ENCODE measurements at regions not wholly inside any gene's neighbourhood (a gene's known extent, or its start where the extent isn't known, plus 50 kb on each side); places are given as distances from the start of the nearest gene placed in this dataset.
"Not testable (repeated sequence)": the region's sequence is repeated elsewhere in the genome, so short reads cannot be mapped to it uniquely, and the experiment has no call there.

DNA sequence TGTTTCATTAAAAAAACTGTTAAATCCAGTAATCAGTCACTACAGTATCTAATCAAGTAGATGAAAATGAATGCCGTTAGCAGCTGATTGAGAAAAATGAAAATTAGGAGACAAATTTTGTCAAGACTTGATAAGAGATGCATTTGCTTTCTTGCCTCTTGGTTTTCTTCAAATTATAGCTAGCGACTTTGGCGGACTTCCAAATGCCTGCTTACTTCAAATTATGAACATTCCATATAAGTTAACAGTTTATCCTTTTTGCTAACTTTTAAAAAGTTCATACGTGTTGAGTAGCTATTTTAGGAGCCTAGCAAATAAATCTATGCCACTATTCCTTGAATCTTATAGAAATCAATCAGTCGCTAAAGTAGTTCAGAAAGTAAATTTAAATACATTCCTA lies 58.8 kb downstream of the PPP4R3C start:
- intact Hi-C loops (cut with DNase I): no loop called here
- ATAC-seq (ENCODE audit: poor library complexity): no peak
- no peak for DNase-seq

DNA sequence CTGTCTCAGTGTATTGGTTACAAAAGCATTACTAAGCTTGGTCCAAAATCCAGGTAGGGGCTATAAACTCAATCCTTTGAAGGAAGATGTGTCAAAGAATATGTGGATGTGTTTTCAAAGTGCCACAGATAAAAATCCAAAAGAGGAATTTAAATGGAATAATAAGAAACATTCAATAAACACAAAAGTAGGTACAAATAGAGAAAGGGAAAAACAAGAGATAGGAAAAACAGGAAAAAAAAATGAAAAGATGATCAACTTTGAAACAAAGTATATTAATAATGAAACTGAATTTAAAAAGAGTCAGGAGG lies 64.0 kb downstream of the PPP4R3C start:
- ATAC-seq (ENCODE audit: poor library complexity): no peak
- intact Hi-C loops (cut with DNase I): no loop called here
- no peak for DNase-seq

DNA sequence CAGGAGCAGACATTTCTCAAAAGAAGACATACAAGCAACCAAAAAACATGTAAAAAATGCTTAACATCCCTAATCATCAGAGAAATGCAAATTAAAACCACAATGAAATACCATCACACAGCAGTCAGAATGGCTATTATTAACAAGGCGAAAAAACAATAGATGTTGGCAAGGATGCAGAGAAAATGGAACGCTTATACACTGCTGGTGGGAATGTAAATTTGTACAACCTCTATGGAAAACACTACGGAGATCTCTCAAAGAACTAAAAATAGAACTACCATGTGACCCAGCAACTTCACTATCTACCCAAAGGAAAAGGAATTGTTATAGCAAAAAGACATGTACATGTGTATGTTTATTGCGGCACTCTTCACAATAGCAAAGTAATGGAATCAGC lies 71.5 kb downstream of the PPP4R3C start:
- intact Hi-C loops (cut with DNase I): no loop called here
- ATAC-seq (ENCODE audit: poor library complexity): no peak
- DNase-seq: no peak

DNA sequence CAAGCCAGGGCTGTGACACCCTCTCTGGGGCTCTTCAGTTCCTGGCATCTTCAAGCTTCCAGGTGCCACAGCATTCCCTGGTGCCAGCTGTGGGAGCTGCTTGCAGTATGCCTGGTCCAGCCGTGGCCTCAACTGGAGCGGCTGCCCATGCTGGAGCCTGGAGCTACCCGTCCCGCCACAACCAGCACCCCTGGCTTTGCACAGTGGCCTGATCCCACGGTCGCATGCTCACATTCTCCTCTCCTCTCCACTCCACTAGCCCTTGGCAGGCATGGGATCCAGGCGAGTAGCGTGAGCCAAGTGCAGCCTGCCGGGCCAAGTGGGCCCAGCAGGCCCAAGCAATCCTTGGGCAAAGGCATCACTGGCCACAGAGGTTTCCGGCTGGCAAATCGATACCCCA lies 81.7 kb downstream of the PPP4R3C start:
- no peak for DNase-seq
- intact Hi-C loops (cut with DNase I): no loop called here
- no peak for ATAC-seq (ENCODE audit: poor library complexity)

DNA sequence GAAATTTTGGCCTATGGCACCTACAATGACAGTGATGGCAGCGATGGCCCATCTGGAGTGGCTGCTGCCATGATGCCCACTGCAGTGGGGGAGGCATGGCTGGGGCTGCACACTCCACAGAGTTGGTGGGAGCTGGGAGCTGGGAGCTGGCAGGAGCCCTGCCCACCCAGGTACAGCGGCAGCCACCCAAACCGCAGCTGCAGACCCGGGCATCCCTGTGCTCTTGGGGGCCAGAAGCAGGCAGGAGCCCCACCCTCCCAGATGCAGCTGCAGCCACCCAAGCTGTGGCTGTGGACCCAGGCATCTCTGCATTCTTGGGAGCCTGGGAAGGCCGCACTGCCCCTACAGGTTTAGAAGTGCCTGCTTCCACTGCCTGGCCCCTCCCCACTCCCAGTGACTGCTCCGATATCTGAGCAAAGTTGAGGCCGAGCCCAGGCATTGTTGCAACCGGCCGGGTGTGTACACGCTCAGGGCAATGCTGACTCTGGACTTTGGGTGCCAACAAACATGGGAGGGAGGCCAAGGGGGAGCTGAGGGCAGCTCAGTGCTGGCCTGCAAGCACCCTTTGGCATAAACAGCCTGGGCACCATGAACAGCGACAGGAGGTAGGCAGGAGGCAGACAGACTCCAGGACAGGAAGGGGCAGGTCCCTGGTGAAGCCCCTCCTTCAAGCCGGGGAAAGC lies 82.8 kb downstream of the PPP4R3C start:
- intact Hi-C loops (cut with DNase I): no loop called here
- no peak for DNase-seq
- ATAC-seq (ENCODE audit: poor library complexity): no peak

DNA sequence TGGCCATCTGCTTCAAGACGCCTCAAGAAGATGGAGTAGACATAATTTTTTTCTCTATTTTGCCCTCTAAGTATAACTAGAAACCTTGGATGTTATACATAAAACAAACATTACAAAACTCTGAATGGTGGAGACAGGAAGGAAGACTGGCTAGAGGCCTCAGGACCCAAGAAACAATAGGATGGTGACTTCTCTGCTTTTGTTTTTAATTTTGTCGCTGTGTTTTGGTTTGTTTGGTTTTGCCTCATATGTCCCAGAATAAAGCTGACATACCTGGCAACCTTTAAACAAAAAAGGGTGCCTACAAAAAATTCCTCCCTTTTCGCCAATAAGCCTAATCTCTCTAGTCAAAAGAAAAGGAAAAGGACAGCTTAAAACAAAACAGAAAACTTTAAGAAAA lies 109.1 kb downstream of the PPP4R3C start:
- DNase-seq (no peak), ATAC-seq (ENCODE audit: poor library complexity) (no peak)
- intact Hi-C loops (cut with DNase I): no loop called here

DNA sequence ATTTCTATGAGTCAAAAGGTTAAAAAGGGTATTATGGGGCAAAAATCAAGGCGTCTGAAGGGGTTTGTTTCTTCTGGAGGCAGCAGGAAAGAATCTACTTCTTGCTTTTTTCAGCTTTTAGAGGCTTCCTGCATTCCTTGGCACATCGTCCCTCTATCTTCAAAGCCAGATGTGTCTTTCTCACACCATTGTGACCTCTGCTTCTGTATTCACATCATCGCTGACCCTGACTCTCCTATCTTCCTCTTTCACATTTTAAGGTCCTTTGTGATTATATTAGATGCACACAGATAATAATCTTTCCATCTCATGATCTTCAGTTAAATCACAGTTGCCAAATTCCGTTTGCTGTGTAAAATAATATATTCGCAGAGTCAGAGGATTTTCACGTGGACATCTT lies 112.7 kb downstream of the PPP4R3C start:
- DNase-seq (no peak), ATAC-seq (ENCODE audit: poor library complexity) (no peak)
- intact Hi-C loops (cut with DNase I): no loop called here

DNA sequence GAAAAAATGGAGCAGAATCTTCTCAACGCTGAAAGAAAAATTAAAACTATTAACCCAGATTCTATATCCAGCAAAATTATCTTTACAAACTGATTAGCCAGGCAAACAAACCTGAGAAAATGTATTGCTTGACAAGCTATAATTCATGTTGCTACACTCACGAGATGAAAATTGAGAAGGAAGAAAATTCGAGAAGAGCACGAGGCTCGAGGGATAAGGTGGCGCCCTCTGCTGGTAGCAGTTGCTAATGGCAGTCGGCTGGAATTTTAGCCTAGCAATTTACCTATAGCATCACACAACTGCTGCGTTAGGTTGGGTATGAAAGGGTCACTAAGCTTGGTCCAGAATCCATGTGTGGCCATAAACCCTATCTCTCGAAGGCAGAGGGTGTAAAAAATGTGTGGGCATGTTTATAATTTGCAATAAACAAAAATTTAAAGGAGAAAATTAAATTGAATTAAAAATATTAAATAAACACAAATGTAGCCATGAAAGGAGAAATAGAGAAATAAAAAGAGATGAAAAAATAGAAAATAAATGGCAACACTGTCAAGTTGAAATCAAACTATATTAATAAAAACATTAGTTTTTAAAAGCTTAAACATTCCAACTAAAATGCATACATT lies 126.6 kb downstream of the PPP4R3C start:
- DNase-seq: peak; percentile 28
- intact Hi-C loops (cut with DNase I): no loop called here

DNA sequence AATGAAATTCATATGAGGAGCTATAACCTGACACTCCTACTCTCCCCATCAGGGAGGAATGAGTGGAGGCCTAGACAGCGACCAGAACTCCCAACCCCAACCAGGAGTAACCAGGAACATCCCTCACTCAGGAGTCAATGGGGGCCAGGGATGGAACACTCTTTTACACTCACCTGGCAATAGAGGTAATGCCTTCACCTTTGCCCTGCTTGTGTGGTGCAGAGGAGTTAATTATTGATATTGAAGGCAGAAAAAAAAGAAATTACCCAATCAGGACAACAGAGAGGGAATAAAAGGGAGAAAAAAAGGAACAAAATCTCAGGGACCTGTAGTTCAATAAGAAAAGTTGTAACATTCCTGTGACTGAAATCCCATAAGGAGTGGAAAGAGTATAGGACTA lies 141.5 kb downstream of the PPP4R3C start:
- no peak for ATAC-seq (ENCODE audit: poor library complexity)
- intact Hi-C loops (cut with DNase I): no loop called here
- DNase-seq: no peak

More for the DNA sequence above, 126.6 kb downstream of the PPP4R3C start:
- ATAC-seq (ENCODE audit: poor library complexity): no peak

DNA sequence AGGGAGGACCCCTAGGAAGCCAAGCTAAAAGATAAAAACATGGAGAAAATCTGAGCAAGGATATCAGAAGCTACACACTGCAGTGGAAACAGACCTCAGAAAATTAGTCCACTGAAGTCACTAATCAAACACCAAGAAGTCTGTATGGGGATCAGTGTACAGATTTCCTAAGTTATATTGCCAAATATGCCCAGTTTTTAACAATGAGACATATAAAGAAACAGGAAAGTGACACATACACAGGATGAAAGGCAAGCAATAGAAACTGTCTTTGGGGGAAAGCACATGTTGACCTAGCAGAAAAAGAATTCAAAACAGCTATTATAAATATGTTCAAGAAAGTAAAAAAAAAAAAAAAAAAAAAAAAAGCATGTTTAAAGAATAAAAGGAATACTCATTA lies 153.7 kb downstream of the PPP4R3C start:
- no peak for ATAC-seq (ENCODE audit: poor library complexity)
- intact Hi-C loops (cut with DNase I): no loop called here
- no peak for DNase-seq

DNA sequence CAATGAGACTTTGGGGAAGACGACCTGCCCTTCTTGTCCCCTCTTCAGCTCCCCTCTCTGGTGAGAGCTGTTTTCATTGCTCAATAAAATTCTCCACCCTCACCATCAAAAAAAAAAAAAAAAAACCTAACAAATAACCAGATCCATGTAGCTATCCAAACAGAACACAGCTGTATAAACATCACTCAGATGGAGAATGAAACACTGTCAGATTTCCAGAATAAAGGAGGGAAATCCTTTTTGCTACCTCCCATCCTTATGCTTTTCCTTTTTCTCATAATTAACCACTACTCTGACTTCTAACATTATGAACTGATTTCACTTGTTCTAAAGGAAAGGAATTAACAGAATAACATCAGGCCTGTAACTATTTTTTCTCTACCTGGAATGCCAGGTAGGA lies 155.6 kb downstream of the PPP4R3C start:
- intact Hi-C loops (cut with DNase I): no loop called here
- no peak for ATAC-seq (ENCODE audit: poor library complexity)
- no peak for DNase-seq

DNA sequence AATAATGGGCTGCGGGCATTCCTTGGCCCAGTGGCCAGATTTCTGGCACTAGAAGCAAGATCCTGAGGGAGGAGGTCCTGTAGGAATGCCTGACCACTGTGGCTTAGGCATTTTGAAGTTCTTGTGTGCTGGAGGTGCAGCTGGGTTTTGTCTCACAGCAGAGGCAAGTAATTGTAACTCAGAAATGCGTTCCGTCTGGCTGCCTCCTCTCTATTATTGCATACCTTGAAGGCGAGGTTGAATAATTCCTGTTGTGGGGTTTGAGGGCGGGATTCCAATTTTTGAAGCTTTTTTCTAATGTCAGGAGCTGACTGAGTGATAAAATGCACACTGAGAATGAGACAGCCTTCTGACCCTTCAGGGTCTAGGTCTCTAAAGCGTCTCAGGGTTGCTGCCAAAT lies 170.6 kb downstream of the PPP4R3C start:
- intact Hi-C loops (cut with DNase I); DNase-seq; ATAC-seq (ENCODE audit: poor library complexity): not testable (repeated sequence)

DNA sequence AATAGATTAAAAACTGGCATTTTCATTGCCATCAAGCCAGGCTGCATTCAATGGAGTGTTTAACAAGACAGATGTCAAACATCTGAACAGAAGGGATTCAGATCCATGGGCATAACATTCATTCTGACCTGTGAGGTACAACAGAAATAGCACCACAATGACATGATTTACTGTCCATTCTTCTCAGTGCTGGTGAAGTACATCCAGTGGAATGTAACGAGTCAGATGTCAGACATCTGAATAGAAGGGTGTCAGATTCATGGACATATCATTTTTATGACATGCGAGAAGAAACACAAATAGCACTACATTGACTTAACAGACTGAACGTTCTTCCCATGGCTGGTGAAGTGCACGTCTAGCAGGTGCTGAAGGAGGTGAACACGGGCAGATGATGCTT lies 186.4 kb downstream of the PPP4R3C start:
- intact Hi-C loops (cut with DNase I): no loop called here
- DNase-seq: no peak

DNA sequence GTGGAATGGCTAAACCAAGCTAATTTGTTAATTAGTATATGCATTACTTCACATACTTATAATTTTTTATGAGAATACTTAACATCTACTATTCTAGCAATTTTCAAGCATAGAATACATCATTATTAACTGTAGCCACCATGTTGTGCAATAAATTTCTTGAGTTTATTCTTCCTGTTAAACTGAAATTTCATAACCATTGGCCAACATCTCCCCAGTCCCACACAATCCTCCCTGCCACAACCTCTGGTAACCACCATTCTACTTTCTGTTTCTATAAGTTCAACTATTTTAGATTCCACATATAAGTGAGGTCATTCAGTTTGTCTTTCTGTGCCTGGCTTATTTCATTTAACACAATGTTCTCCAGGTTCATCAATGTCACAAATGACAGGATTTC lies 208.5 kb downstream of the PPP4R3C start:
- intact Hi-C loops (cut with DNase I): no loop called here

More for the DNA sequence above, 186.4 kb downstream of the PPP4R3C start:
- no peak for ATAC-seq (ENCODE audit: poor library complexity)

DNA sequence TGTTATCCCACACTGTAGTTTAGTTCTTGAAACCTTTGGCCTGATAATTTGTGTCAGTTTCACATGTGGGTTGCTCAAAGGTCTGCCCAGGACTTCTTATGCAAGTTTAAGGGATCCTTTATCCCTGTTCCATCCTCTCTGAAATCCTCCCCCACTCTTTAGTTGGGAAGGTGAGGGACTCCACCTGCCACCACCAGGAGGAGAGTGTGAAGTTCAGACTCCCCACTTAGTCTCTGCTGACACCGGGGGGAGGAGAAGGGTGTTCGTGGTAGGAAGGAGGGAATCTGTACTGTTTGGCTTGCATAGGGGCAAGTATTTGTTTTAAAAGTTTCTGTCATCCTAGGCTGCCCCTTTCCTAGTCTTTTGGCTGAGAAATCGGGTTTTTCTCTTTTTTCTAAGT lies 211.8 kb downstream of the PPP4R3C start:
- intact Hi-C loops (cut with DNase I): no loop called here
- ATAC-seq (ENCODE audit: poor library complexity): no peak

More for the DNA sequence above, 208.5 kb downstream of the PPP4R3C start:
- DNase-seq (no peak), ATAC-seq (ENCODE audit: poor library complexity) (no peak)

DNA sequence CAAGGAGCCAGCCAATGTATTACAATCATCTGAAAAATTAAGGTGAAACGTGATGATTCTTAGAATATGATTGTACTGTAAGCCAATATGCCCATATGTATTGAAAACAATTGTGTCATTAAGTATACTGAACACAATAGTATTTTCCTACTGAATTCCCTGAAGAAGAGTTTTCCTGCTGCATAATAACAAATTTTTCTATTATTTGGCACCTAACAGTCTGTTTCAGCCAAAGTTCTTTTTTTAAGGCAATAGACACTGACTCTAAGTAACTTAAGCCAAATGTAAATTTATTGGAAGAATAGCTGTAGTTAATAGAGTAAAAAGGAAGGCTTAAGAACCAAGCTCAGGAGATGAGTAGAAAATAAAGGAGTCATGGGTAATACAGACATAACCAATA lies 220.6 kb downstream of the PPP4R3C start:
- DNase-seq (no peak), ATAC-seq (ENCODE audit: poor library complexity) (no peak)
- intact Hi-C loops (cut with DNase I): no loop called here

More for the DNA sequence above, 211.8 kb downstream of the PPP4R3C start:
- DNase-seq: no peak

DNA sequence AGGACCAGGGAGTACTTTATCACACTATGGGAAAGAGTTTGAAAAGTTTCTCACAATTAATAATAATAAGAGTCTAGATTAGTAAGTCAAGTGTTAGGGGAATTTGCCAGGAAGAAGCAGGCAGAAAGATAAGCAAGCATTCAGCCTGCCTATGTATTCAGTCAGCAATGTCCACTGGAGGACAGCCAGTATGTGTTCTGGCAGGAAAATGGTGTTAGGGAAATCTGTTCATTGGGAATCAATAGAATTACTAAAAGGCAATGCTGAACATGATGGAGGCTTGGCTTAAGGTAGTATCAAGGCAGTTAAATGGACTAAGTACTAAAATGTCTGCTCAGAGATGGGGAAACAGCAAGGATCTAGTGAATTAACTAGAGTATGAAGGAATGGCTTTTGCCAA lies 221.2 kb downstream of the PPP4R3C start:
- no peak for DNase-seq
- intact Hi-C loops (cut with DNase I): no loop called here
- ATAC-seq (ENCODE audit: poor library complexity): no peak

DNA sequence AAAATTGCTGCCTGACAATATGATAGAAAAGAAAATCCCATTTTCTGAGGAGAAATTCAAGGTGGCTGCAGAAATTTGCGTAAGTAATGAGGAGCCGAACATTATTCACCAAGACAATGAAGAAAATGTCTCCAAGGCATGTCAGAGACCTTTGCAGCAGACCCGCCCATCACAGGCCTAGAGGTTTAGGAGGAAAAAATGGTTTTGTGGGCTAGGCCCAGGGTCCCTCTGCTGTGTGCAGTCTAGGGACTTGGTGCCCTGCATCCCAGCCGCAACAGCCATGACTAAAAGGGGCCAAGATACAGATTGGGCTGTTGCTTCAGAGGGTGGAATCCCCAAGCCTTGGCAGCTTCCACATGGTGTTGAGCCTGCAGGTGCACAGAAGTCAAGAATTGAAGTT lies 223.1 kb downstream of the PPP4R3C start:
- DNase-seq; ATAC-seq (ENCODE audit: poor library complexity); intact Hi-C loops (cut with DNase I): not testable (repeated sequence)

DNA sequence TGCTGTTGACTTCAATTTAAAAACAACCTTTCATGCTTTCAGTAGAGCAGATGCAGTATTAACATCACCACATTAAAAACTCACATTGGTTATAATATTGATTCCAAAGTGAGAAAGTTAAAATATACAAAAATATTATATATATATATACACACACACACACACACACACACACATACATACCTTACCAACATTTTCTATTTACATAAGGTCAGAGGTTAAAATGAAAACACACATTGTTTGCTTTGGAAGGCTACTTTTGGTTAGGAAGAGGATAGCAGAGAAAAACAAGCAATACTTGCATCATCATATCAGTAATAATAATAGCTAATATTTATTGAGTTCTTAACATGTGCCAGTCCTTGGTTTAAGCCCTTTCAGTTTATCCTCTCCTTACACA lies 226.5 kb downstream of the PPP4R3C start:
- intact Hi-C loops (cut with DNase I): no loop called here
- DNase-seq (no peak), ATAC-seq (ENCODE audit: poor library complexity) (no peak)

DNA sequence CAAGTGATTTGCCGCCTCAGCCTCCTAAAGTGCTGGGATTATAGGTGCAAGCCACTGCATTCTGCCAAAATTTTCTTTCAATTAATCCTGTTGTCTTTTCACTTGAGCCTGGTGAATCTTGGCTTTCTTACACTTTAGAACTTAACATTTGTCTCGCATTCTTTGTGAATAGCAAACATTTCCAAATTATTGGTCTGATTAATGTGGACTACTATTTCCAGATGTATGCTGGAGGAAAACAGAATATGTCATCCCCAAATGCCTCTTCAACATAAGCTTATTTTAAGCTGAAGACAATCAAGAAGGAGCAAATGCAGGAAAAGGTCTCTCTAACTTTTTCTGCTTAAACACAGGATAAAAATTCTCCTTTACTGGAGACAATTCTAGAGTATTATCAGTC lies 233.4 kb downstream of the PPP4R3C start:
- intact Hi-C loops (cut with DNase I): no loop called here
- ATAC-seq (ENCODE audit: poor library complexity) (no peak), DNase-seq (no peak)

DNA sequence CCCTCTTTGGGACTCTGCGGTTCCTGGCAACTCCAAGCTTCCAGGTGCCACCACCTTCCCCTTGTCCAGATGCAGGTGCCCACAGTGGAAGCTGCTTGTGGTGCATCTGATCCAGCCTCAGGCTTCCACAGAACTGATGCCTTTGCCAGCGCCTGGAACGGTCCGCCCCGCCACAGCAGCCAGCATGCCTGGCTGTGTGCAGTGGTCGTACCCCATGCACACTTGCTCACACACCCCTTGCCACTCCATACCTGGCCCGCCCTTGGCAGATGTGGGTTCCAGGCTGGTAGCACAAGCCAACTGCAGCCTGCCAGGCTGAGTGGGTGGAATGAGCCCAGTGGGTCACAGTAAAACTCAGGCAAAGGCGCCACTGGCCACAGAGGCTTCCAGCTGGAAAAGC lies 240.5 kb downstream of the PPP4R3C start:
- intact Hi-C loops (cut with DNase I): no loop called here
- DNase-seq (no peak), ATAC-seq (ENCODE audit: poor library complexity) (no peak)
